Ectodermal cell (in vitro differentiated cells): ENCODE measurements at regions not wholly inside any gene's neighbourhood (a gene's known extent, or its start where the extent isn't known, plus 50 kb on each side); places are given as distances from the start of the nearest gene placed in this dataset.

ENCODE experiments used
- H3K27ac ChIP-seq: 2 replicates; pipeline ENCODE4 v1.7.0; 2013; ENCODE audit warnings: mild to moderate bottlenecking, low read depth, low read length; ENCODE audit not compliant: insufficient read depth, poor library complexity, severe bottlenecking
- H3K27me3 ChIP-seq: 2 replicates; pipeline ENCODE4 v1.7.0; 2013; ENCODE audit warnings: mild to moderate bottlenecking, low read length; ENCODE audit not compliant: insufficient read depth, control insufficient read depth, poor library complexity, severe bottlenecking
- H3K36me3 ChIP-seq: one replicate; pipeline ENCODE4 v1.7.0; 2013; ENCODE audit warnings: low read length; ENCODE audit not compliant: control insufficient read depth, insufficient read depth
- H3K4me1 ChIP-seq: one replicate; pipeline ENCODE4 v1.7.0; 2013; ENCODE audit warnings: low read length; ENCODE audit not compliant: control insufficient read depth, insufficient read depth
- H3K4me3 ChIP-seq: 2 replicates; pipeline ENCODE4 v1.7.0; 2013; ENCODE audit warnings: low read depth, low read length, control low read depth; ENCODE audit not compliant: insufficient read depth
- H3K9me3 ChIP-seq: 2 replicates; pipeline ENCODE4 v1.7.0; 2013; ENCODE audit warnings: mild to moderate bottlenecking, low read length, moderate library complexity; ENCODE audit not compliant: control insufficient read depth
- WGBS, 2 experiments: methylation state at CpG; one replicate each; pipeline ENCODE4 v1.1.7; 2013; ENCODE audit warnings: missing lambda C conversion rate in 2 of 2; 5-methylcytosine and 5-hydroxymethylcytosine counted together

DNA sequence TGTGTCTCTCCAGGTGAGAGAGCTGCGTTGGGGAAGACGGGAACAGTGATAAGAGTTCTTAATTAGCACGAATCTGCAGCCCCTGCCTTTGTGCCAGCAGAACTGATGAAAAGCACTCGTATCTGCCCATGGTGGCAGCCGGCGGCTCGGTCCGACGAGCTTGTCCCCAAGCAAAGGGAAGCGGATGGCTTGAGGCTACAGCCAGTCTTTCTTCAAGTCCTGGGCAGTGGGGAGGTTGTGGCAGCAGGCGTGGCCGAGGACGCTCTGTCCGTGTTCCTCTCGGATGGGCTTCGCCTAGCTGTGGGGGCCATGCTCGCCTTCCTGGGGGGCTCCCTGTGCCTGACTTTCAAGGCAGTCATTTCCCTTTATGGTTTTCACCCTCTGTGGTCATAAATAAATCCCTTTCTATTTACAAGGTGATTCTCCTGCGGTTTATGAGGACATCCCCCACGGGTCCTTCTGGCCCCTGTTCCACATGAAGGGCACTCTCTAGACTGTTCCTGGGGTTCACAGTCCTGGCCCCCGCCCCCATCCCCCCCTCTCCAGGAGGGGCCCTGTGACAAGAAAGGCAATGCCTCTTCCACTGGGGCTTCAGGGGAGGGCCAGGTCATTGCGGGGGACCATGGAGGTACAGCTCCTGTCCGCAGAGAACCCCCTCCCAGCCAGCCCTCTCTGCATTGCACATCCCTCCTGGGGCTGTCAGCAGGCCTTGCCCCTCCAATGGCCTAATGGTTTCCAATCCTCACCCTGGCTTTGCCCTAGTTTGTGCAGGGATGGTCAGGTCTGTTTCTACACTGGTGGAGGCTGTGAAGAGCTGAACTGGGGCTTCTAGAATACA lies 1212.3 kb downstream of the BRD1 start:
- Histone ChIP-seq H3K9me3 (no peaks in the 10 kb centered on the region), H3K4me3 (no peak overlapping the region), H3K27me3 (no peaks in the 10 kb centered on the region), H3K27ac (no peak overlapping the region), H3K4me1 (peaks cover 4% of the 10 kb centered on the region), H3K36me3 (no peaks in the 10 kb centered on the region)
- WGBS, 2 experiments = 86 to 88% methylated on average over 22 of the region's 22 CpGs

GRCh38 chr22:48613566-48614200 lies 1214.0 kb downstream of the BRD1 start:
- WGBS, 2 experiments = 94 to 95% methylated on average over 32 of the region's 32 CpGs
- Histone ChIP-seq H3K27ac (no peak overlapping the region), H3K4me3 (no peak overlapping the region), H3K4me1 (peaks cover 6% of the 10 kb centered on the region), H3K36me3 (no peaks in the 10 kb centered on the region), H3K9me3 (no peaks in the 10 kb centered on the region), H3K27me3 (no peaks in the 10 kb centered on the region)

GRCh38 chr22:48612077-48612995 lies 1215.3 kb downstream of the BRD1 start:
- no peaks in the 10 kb centered on the region for H3K36me3 ChIP-seq
- H3K9me3 ChIP-seq = no peaks in the 10 kb centered on the region
- H3K27me3 ChIP-seq = no peaks in the 10 kb centered on the region
- 91 to 92% methylated on average over 33 of the region's 33 CpGs for WGBS, 2 experiments
- H3K4me3 ChIP-seq = no peak overlapping the region
- H3K4me1 ChIP-seq = peaks cover 6% of the 10 kb centered on the region
- H3K27ac ChIP-seq = no peak overlapping the region

DNA sequence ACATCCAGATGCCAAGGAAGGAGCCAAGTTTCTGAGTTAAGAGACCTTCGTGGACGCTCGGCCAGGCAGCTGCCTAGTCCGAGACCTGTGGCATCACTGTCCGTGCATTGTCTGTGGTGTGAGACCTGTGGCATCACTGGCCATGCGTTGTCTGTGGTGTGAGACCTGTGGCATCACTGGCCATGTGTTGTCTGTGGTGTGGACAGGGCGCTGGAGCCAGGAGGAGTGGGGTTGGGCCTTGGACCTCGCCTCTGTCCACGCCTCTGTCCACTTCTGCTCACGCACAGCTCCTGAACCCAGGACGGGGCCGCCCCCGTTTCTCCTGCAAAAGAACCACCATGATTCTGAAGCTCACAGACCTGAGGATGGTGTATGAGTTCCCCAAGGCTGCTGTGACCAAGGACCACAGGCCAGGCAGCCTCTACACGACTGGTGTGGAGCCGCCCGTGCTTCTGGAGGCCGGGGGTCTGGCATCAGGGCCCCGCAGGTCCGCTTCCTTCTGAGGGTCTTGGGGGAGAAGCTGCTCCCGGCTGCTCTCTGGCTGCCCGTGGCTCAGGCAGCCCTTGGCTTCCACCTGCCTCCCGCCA lies 1218.3 kb downstream of the BRD1 start:
- Histone ChIP-seq H3K27me3 (no peaks in the 10 kb centered on the region), H3K9me3 (no peaks in the 10 kb centered on the region), H3K4me1 (peaks cover 6% of the 10 kb centered on the region), H3K4me3 (no peak overlapping the region), H3K27ac (no peak overlapping the region), H3K36me3 (no peaks in the 10 kb centered on the region)
- 90 to 91% methylated on average over 22 of the region's 22 CpGs for WGBS, 2 experiments

GRCh38 chr22:48607901-48608662 lies 1219.6 kb downstream of the BRD1 start:
- peaks cover 6% of the 10 kb centered on the region for H3K4me1 ChIP-seq
- no peak overlapping the region for H3K27ac ChIP-seq
- 82 to 83% methylated on average over 23 of the region's 23 CpGs for WGBS, 2 experiments
- no peaks in the 10 kb centered on the region for H3K36me3 ChIP-seq
- no peaks in the 10 kb centered on the region for H3K27me3 ChIP-seq
- H3K4me3 ChIP-seq = no peak overlapping the region
- no peaks in the 10 kb centered on the region for H3K9me3 ChIP-seq

DNA sequence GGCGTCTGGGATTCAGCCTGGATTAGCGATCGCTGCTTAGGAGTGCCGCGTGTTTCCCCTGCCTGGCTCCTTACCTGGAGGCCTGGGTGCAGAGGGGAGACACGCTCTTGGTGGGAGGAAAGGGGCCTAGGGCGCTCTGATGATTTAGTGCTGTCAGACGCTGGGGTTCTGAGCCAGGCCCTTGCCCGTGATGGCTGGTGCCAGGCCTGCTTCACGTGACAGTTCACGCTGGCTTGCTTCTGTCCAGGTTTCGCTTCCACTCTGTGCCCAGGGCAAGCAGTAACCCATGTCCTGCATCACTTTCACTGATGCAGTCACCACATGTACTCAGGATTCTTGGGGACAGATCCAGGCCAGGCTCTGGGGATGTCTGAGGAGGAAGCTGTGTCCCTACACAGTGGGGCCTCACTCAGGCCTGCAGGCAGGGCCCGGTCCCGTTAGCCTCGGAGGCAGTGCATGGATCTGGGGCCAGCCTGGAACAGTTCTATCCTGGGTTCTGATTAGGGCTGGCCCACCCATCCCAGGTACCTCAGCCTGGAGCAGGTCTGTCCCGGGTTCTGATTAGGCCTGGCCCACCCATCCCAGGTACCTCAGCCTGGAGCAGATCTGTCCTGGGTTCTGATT lies 1220.9 kb downstream of the BRD1 start:
- H3K27me3 ChIP-seq = no peaks in the 10 kb centered on the region
- no peak overlapping the region for H3K4me3 ChIP-seq
- 88 to 90% methylated on average over 16 of the region's 16 CpGs for WGBS, 2 experiments
- H3K36me3 ChIP-seq = no peaks in the 10 kb centered on the region
- no peaks in the 10 kb centered on the region for H3K9me3 ChIP-seq
- peaks cover 6% of the 10 kb centered on the region for H3K4me1 ChIP-seq
- no peak overlapping the region for H3K27ac ChIP-seq

DNA sequence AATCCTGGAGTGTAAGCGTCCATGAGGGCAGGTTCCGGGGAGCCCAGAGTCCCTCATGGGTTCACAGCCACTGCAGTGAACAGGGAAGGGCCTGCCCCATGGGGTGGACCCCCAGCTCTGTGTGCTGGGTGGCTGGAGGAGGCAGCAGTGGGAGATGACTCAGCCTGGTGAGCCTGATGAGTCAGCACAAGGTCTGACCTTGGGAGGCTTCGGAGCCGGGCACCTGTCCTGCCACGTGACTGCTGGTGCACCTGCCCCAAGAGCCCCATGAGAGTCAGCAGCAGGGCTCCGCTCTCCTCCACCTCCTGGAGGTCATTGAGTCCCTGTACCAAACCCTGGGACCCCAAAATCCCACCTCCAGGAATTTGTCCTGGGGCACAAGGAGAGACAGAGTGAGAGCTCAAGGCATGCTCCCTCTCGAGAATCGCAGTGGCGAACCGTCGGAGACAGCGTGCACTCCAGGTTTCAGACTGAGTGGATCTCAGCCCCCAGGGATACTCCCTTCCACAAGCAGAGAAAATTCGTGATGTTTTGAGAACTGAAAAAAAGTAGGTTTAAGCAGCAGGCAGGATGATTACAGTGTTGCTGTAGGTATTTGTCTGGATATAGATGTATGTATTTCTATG lies 1221.7 kb downstream of the BRD1 start:
- 91 to 92% methylated on average over 13 of the region's 13 CpGs for WGBS, 2 experiments
- H3K9me3 ChIP-seq = no peaks in the 10 kb centered on the region
- no peaks in the 10 kb centered on the region for H3K36me3 ChIP-seq
- peaks cover 6% of the 10 kb centered on the region for H3K4me1 ChIP-seq
- no peak overlapping the region for H3K27ac ChIP-seq
- no peak overlapping the region for H3K4me3 ChIP-seq
- no peaks in the 10 kb centered on the region for H3K27me3 ChIP-seq

- H3K9me3 ChIP-seq = no peaks in the 10 kb centered on the region
- no peaks in the 10 kb centered on the region for H3K36me3 ChIP-seq
- H3K27me3 ChIP-seq = no peaks in the 10 kb centered on the region
- no peak overlapping the region for H3K27ac ChIP-seq
- no peaks in the 10 kb centered on the region for H3K4me1 ChIP-seq
- 81 to 88% methylated on average over 1 to 2 of the region's 2 CpGs for WGBS, 2 experiments
- no peak overlapping the region for H3K4me3 ChIP-seq
These were observed 1222.5 kb downstream of the BRD1 start for GRCh38 chr22:48605125-48605524.
